ENCODE measurements at regions not wholly inside any gene's neighbourhood (a gene's known extent, or its start where the extent isn't known, plus 50 kb on each side); places are given as distances from the start of the nearest gene placed in this dataset.
"Not testable (repeated sequence)": the region's sequence is repeated elsewhere in the genome, so short reads cannot be mapped to it uniquely, and the experiment has no call there.

- no peaks in the 10 kb centered on the region for H3K4me1 ChIP-seq
- H3K27me3 ChIP-seq (ENCODE audit: low read depth) = no peaks in the 10 kb centered on the region
- DNase-seq = no peak
- no peaks in the 10 kb centered on the region for H3K36me3 ChIP-seq
- TF ChIP-seq CTCF (IDR thresholded peaks at IDR 0.05; ENCODE audit: borderline replicate concordance) = no peak
- intact Hi-C loops (cut with micrococcal nuclease) = no loop called here
- H3K9me3 ChIP-seq (replicated peaks) = peaks cover 6% of the 10 kb centered on the region
- H3K27ac ChIP-seq (replicated peaks) = no peak overlapping the region
- no peak overlapping the region for H3K4me3 ChIP-seq
These were observed 58.6 kb upstream of the CNTNAP2 start for GRCh38 chr7:146057958-146058357.

- Histone ChIP-seq H3K27ac (replicated peaks) (no peak overlapping the region), H3K4me3 (no peak overlapping the region), H3K9me3 (replicated peaks) (peaks cover 6% of the 10 kb centered on the region), H3K36me3 (no peaks in the 10 kb centered on the region), H3K4me1 (no peaks in the 10 kb centered on the region), H3K27me3 (ENCODE audit: low read depth) (no peaks in the 10 kb centered on the region)
- intact Hi-C loops (cut with micrococcal nuclease) = no loop called here
- no peak for TF ChIP-seq CTCF (IDR thresholded peaks at IDR 0.05; ENCODE audit: borderline replicate concordance)
- no peak for DNase-seq
These were observed 61.7 kb upstream of the CNTNAP2 start for GRCh38 chr7:146054909-146055308.

GRCh38 chr7:146053492-146053891 is 63.1 kb upstream of the CNTNAP2 start:
- no peak for TF ChIP-seq CTCF (IDR thresholded peaks at IDR 0.05; ENCODE audit: borderline replicate concordance)
- Histone ChIP-seq H3K9me3 (replicated peaks) (peaks cover 6% of the 10 kb centered on the region), H3K4me1 (no peaks in the 10 kb centered on the region), H3K36me3 (no peaks in the 10 kb centered on the region), H3K4me3 (no peak overlapping the region), H3K27ac (replicated peaks) (no peak overlapping the region), H3K27me3 (ENCODE audit: low read depth) (no peaks in the 10 kb centered on the region)
- DNase-seq = no peak
- intact Hi-C loops (cut with micrococcal nuclease) = no loop called here

- H3K4me1 ChIP-seq; DNase-seq; H3K36me3 ChIP-seq; H3K27me3 ChIP-seq (ENCODE audit: low read depth); intact Hi-C loops (cut with micrococcal nuclease); H3K4me3 ChIP-seq; H3K27ac ChIP-seq (replicated peaks): not testable (repeated sequence)
- H3K9me3 ChIP-seq (replicated peaks) = peaks cover 16% of the 10 kb centered on the region
These were observed 73.3 kb upstream of the CNTNAP2 start for GRCh38 chr7:146043310-146043709.

GRCh38 chr7:146028251-146028750 is 88.3 kb upstream of the CNTNAP2 start:
- intact Hi-C loops (cut with micrococcal nuclease) = no loop called here

GRCh38 chr7:146027243-146027642 is 89.4 kb upstream of the CNTNAP2 start:
- intact Hi-C loops (cut with micrococcal nuclease) = no loop called here

More at GRCh38 chr7:146028251-146028750, 88.3 kb upstream of the CNTNAP2 start:
- H3K4me1 ChIP-seq = no peaks in the 10 kb centered on the region
- no peak for TF ChIP-seq CTCF (IDR thresholded peaks at IDR 0.05; ENCODE audit: borderline replicate concordance)
- H3K27ac ChIP-seq (replicated peaks) = no peak overlapping the region
- no peaks in the 10 kb centered on the region for H3K36me3 ChIP-seq
- H3K4me3 ChIP-seq = no peak overlapping the region
- no peak for DNase-seq
- H3K9me3 ChIP-seq (replicated peaks) = peaks cover 6% of the 10 kb centered on the region
- H3K27me3 ChIP-seq (ENCODE audit: low read depth) = no peaks in the 10 kb centered on the region

More at GRCh38 chr7:146027243-146027642, 89.4 kb upstream of the CNTNAP2 start:
- Histone ChIP-seq H3K4me3 (no peak overlapping the region), H3K27me3 (ENCODE audit: low read depth) (no peaks in the 10 kb centered on the region), H3K27ac (replicated peaks) (no peak overlapping the region), H3K36me3 (no peaks in the 10 kb centered on the region), H3K4me1 (no peaks in the 10 kb centered on the region), H3K9me3 (replicated peaks) (peaks cover 6% of the 10 kb centered on the region)
- no peak for TF ChIP-seq CTCF (IDR thresholded peaks at IDR 0.05; ENCODE audit: borderline replicate concordance)
- DNase-seq = no peak
